AG10803 (cell line): ENCODE measurements at regions not wholly inside any gene's neighbourhood (a gene's known extent, or its start where the extent isn't known, plus 50 kb on each side); places are given as distances from the start of the nearest gene placed in this dataset.
A peak's percentile ranks its signal among the peaks of the same experiment; 100 is the strongest.

Experiments
- DNase-seq: peaks from one replicate; pipeline ENCODE4 v3.0.0; 2010; ENCODE audit warnings: low read depth
- H3K4me3 ChIP-seq: 2 replicates; pipeline ENCODE4 v1.5.1; 2011; ENCODE audit warnings: mild to moderate bottlenecking, low read length, control low read depth
- TF ChIP-seq, protein P1 (sequence below): conservative IDR thresholded peaks from 2 replicates; pipeline ENCODE4 v1.5.1; 2011; ENCODE audit warnings: mild to moderate bottlenecking, low read length, control low read depth, inconsistent platforms

DNA sequence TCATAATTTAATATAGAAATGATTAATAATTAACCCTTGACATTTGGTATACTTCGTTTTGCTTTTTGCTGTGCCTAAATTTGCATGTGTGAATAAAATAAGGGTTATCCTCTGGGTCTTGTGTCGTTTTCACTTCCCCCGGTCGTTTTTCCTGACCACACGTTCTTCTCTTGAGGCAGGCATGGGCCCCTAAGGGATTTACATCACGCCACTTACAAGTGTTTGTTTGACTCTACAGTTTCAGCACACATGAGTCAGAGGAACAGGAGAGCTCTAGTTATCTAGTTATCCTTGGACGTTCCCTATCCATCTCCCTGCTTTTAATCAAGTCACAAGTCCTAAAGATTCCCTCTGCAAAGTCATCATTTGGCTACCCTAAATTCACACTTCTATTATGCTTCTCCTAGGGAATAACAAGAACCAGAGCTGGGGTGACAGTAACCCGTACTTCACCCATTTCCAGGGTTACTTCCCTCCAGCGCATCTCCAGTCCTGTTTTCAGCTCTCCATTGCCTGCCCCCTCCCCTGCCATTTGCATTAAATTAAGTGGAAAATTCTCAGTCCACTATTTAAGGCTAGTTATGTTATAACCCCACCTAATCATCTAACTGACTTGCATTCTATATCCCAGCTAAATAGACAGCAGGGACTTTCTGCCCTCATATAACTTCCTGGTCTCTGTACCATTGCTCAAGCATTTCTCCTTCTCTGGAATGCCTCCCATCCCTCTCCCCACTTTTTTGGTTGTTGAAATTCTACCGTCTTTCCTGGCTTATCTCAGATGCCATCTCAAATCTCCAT is 206.9 kb downstream of the PTEN start:
- TF ChIP-seq, protein P1, sequence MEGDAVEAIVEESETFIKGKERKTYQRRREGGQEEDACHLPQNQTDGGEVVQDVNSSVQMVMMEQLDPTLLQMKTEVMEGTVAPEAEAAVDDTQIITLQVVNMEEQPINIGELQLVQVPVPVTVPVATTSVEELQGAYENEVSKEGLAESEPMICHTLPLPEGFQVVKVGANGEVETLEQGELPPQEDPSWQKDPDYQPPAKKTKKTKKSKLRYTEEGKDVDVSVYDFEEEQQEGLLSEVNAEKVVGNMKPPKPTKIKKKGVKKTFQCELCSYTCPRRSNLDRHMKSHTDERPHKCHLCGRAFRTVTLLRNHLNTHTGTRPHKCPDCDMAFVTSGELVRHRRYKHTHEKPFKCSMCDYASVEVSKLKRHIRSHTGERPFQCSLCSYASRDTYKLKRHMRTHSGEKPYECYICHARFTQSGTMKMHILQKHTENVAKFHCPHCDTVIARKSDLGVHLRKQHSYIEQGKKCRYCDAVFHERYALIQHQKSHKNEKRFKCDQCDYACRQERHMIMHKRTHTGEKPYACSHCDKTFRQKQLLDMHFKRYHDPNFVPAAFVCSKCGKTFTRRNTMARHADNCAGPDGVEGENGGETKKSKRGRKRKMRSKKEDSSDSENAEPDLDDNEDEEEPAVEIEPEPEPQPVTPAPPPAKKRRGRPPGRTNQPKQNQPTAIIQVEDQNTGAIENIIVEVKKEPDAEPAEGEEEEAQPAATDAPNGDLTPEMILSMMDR = no peak
- DNase-seq = no peak
- H3K4me3 ChIP-seq = no peak overlapping the region

- TF ChIP-seq, protein P1 = no peak
These were observed 208.5 kb downstream of the PTEN start for GRCh38 chr10:88071879-88072278.

GRCh38 chr10:88073682-88074081 is 210.3 kb downstream of the PTEN start:
- TF ChIP-seq, protein P1 = no peak
- H3K4me3 ChIP-seq = no peak overlapping the region
- peak; percentile 32 for DNase-seq

More at GRCh38 chr10:88071879-88072278, 208.5 kb downstream of the PTEN start:
- no peak overlapping the region for H3K4me3 ChIP-seq
- DNase-seq = peak; percentile 55

- no peak for DNase-seq
- TF ChIP-seq, protein P1 = no peak
- H3K4me3 ChIP-seq = no peak overlapping the region
These were observed 211.5 kb downstream of the PTEN start for GRCh38 chr10:88074971-88075370.

DNA sequence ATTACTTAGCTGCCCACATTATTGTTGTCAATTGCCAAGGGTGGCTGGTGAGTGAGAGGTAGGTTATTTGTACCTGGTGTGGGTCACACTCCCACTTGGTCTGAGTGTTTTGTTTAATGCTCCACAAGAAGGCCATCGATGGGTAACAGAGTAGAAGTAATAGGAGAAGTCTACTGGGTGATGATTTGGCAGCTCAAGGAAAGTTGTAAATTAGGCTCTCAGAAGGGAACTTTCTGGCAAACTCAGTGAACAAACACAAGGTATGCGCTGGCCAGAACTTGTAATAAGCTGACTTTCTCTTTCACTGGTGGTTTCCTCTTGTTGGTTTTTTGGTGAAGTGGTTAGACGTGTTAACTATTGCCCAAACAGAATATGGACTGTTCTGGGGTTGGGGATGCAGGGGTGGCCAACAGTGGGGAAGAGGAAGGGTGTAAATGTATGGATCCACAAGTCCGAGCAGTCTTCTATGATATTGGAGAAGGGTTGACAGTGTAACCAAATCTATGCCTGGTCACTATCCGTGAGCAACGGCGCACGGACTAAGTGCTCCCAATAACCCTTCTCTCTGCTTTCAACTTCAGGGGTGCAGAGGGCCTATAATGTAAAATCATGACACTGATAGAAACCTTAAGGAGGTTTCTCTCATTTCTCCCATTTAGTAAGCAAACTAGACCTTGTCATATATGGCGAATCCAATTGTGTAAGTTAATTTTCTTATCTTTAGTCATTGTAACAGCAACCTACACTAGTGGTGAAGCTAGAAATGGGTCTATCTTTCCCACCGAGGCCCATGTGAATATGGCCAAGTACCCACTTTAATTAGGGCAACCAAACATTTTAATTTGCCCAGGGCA is 212.8 kb downstream of the PTEN start:
- DNase-seq = no peak
- no peak overlapping the region for H3K4me3 ChIP-seq
- TF ChIP-seq, protein P1 = no peak

GRCh38 chr10:88077977-88078376 is 214.6 kb downstream of the PTEN start:
- TF ChIP-seq, protein P1 = no peak
- no peak overlapping the region for H3K4me3 ChIP-seq
- DNase-seq = no peak
